WTC11 (cell line): ENCODE measurements at regions not wholly inside any gene's neighbourhood (a gene's known extent, or its start where the extent isn't known, plus 50 kb on each side); places are given as distances from the start of the nearest gene placed in this dataset.

ENCODE experiments used
- ATAC-seq: fragments of 200-7000 bp; cut with Tn5 transposase; 2 replicates; pipeline ENCODE4 v1.10.0; 2021; ENCODE audit warnings: mild to moderate bottlenecking, moderate library complexity
- CTCF ChIA-PET: fragments of 300-600 bp; sonication (Branson Sonifier 250); formaldehyde crosslinking; loops from one replicate; lab custom pipeline; 2021; ENCODE audit warnings: antibody characterized with exemption; lab: Charles Lee
- POLR2A ChIA-PET: fragments of 350-600 bp; sonication (Branson Sonifier 250); formaldehyde crosslinking; loops from one replicate; lab custom pipeline; 2021; ENCODE audit warnings: antibody characterized with exemption; lab: Charles Lee
- DNase-seq: peaks from one replicate; pipeline ENCODE4 v3.0.0; 2021; ENCODE audit warnings: low spot score
- H3K27ac Mint-ChIP-seq: 2 replicates; pipeline ENCODE4 v1.8.0; 2021; ENCODE audit warnings: mixed read lengths
- H3K27me3 Mint-ChIP-seq: 2 replicates; pipeline ENCODE4 v1.8.0; 2021; ENCODE audit warnings: low read depth, mild to moderate bottlenecking, moderate library complexity, mixed read lengths
- H3K36me3 Mint-ChIP-seq: 2 replicates; pipeline ENCODE4 v1.8.0; 2021; ENCODE audit warnings: mixed read lengths
- H3K4me1 Mint-ChIP-seq: 2 replicates; pipeline ENCODE4 v1.8.0; 2022; ENCODE audit warnings: mixed read lengths
- H3K4me3 Mint-ChIP-seq: 2 replicates; pipeline ENCODE4 v1.8.0; 2021; ENCODE audit warnings: mild to moderate bottlenecking, moderate library complexity, mixed read lengths
- H3K9me3 Mint-ChIP-seq: 2 replicates; pipeline ENCODE4 v1.8.0; 2021; ENCODE audit warnings: mixed read lengths
- CREB1 ChIP-seq: sonication (generic); formaldehyde crosslinking; IDR thresholded peaks from 2 replicates; pipeline ENCODE4 v1.8.0; 2023; ENCODE audit warnings: mild to moderate bottlenecking, missing genetic modification reagents
- ESRRA ChIP-seq: sonication (generic); formaldehyde crosslinking; IDR thresholded peaks from 2 replicates; pipeline ENCODE4 v1.8.1; 2022; ENCODE audit warnings: mild to moderate bottlenecking, missing genetic modification reagents, borderline replicate concordance
- FOXK1 ChIP-seq: sonication (generic); formaldehyde crosslinking; IDR thresholded peaks from 2 replicates; pipeline ENCODE4 v1.8.0; 2022; ENCODE audit warnings: mild to moderate bottlenecking, moderate library complexity, missing genetic modification reagents
- HMGA2 ChIP-seq: fragments of 250-450 bp; sonication (Bioruptor Pico); IDR thresholded peaks from 2 replicates; pipeline ENCODE4 v1.4.0; 2021; ENCODE audit warnings: mild to moderate bottlenecking, moderate library complexity
- MLX ChIP-seq: sonication (generic); formaldehyde crosslinking; IDR thresholded peaks from 2 replicates; pipeline ENCODE4 v1.8.1; 2023; ENCODE audit warnings: mild to moderate bottlenecking, missing genetic modification reagents, moderate library complexity
- NR1H2 ChIP-seq: sonication (generic); formaldehyde crosslinking; IDR thresholded peaks from 2 replicates; pipeline ENCODE4 v1.9.0; 2021; ENCODE audit warnings: mild to moderate bottlenecking, moderate library complexity, missing genetic modification reagents
- SP1 ChIP-seq: sonication (generic); formaldehyde crosslinking; conservative IDR thresholded peaks from 2 replicates; pipeline ENCODE4 v1.8.1; 2022; ENCODE audit warnings: missing genetic modification reagents
- ZBTB21 ChIP-seq: sonication (generic); formaldehyde crosslinking; IDR thresholded peaks from 2 replicates; pipeline ENCODE4 v1.8.1; 2023; ENCODE audit warnings: mild to moderate bottlenecking, missing genetic modification reagents, borderline replicate concordance
- ZNF263 ChIP-seq: sonication (generic); formaldehyde crosslinking; IDR thresholded peaks from 2 replicates; pipeline ENCODE4 v1.8.1; 2022; ENCODE audit warnings: low read depth, mild to moderate bottlenecking, moderate library complexity, missing genetic modification reagents
- TF ChIP-seq, protein P1 (sequence below): fragments of 250-450 bp; sonication (Bioruptor Pico); IDR thresholded peaks from 2 replicates; pipeline ENCODE4 v1.9.0; 2021; ENCODE audit warnings: mild to moderate bottlenecking
- TF ChIP-seq, protein P2 (sequence below): sonication (generic); formaldehyde crosslinking; IDR thresholded peaks from 2 replicates; pipeline ENCODE4 v1.8.1; 2022; ENCODE audit warnings: mild to moderate bottlenecking, moderate library complexity, missing genetic modification reagents
- TF ChIP-seq, protein P3 (sequence below): sonication (generic); formaldehyde crosslinking; IDR thresholded peaks from 2 replicates; pipeline ENCODE4 v1.8.0; 2022; ENCODE audit warnings: mild to moderate bottlenecking, missing genetic modification reagents

DNA sequence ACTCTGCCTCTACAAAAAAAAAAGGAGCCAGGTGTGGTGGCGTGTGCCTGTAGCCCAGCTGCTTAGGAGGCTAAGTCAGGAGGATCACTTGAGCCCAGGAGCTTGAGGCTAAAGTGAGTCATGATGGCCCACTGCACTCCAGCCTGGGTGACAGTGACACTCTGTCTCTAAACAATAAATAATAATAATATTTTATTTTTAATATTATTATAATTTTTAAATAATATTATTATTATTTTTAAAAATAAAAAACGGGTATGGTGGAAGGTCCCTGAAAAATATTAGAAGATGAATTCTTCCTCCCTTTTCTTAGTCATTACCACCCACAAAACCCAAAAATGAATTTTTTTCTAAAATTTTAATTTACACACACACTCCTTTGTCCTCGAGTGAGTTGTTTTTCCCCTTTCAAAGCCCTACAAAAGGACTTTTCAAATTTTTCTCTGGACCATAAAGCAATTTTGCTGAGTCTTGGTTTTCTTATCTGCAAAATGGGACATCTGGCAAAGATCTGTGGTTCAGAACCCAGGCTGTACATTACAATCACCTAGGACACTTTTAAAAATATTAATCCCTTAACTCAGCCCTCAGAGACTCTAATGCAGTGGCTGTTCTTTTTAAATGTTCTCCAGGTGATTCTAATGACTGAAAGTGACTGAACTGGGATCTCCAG, 174.0 kb upstream of the NEBL start:
- Mint-ChIP-seq H3K9me3 (no peaks in the 10 kb centered on the region), H3K4me1 (peaks cover 15% of the 10 kb centered on the region), H3K27me3 (no peaks in the 10 kb centered on the region), H3K4me3 (no peak overlapping the region), H3K36me3 (no peaks in the 10 kb centered on the region), H3K27ac (no peak overlapping the region)
- ATAC-seq (no peak), DNase-seq (no peak)
- ChIA-PET POLR2A (interaction anchor here (0.6 kb wide), 1 partner anchor 373 kb away, joined by 3 read pairs; no protein-coding TSS in a partner anchor), CTCF (no interaction called here)
- peak; percentile 94 for TF ChIP-seq HMGA2 (CRISPR knock-in tag)
- no peak for TF ChIP-seq MLX (CRISPR knock-in tag)

GRCh38 chr10:21069929-21070700, 173.0 kb upstream of the NEBL start:
- Mint-ChIP-seq H3K9me3 (no peaks in the 10 kb centered on the region), H3K27ac (no peak overlapping the region), H3K4me3 (no peak overlapping the region), H3K27me3 (no peaks in the 10 kb centered on the region; the same call in 1 of the 2 replicates), H3K36me3 (no peaks in the 10 kb centered on the region), H3K4me1 (peaks cover 15% of the 10 kb centered on the region)
- TF ChIP-seq ZBTB21 = no peak
- no peak for TF ChIP-seq CREB1 (CRISPR knock-in tag)
- TF ChIP-seq ZNF263 (CRISPR knock-in tag) = no peak
- TF ChIP-seq, protein P1, sequence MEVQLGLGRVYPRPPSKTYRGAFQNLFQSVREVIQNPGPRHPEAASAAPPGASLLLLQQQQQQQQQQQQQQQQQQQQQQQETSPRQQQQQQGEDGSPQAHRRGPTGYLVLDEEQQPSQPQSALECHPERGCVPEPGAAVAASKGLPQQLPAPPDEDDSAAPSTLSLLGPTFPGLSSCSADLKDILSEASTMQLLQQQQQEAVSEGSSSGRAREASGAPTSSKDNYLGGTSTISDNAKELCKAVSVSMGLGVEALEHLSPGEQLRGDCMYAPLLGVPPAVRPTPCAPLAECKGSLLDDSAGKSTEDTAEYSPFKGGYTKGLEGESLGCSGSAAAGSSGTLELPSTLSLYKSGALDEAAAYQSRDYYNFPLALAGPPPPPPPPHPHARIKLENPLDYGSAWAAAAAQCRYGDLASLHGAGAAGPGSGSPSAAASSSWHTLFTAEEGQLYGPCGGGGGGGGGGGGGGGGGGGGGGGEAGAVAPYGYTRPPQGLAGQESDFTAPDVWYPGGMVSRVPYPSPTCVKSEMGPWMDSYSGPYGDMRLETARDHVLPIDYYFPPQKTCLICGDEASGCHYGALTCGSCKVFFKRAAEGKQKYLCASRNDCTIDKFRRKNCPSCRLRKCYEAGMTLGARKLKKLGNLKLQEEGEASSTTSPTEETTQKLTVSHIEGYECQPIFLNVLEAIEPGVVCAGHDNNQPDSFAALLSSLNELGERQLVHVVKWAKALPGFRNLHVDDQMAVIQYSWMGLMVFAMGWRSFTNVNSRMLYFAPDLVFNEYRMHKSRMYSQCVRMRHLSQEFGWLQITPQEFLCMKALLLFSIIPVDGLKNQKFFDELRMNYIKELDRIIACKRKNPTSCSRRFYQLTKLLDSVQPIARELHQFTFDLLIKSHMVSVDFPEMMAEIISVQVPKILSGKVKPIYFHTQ (CRISPR knock-in tag) = no peak
- no peak for TF ChIP-seq SP1 (CRISPR knock-in tag)
- TF ChIP-seq, protein P2, sequence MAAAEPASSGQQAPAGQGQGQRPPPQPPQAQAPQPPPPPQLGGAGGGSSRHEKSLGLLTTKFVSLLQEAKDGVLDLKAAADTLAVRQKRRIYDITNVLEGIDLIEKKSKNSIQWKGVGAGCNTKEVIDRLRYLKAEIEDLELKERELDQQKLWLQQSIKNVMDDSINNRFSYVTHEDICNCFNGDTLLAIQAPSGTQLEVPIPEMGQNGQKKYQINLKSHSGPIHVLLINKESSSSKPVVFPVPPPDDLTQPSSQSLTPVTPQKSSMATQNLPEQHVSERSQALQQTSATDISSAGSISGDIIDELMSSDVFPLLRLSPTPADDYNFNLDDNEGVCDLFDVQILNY (CRISPR knock-in tag) = no peak
- TF ChIP-seq, protein P3, sequence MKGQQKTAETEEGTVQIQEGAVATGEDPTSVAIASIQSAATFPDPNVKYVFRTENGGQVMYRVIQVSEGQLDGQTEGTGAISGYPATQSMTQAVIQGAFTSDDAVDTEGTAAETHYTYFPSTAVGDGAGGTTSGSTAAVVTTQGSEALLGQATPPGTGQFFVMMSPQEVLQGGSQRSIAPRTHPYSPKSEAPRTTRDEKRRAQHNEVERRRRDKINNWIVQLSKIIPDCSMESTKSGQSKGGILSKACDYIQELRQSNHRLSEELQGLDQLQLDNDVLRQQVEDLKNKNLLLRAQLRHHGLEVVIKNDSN (CRISPR knock-in tag) = no peak
- TF ChIP-seq ESRRA (CRISPR knock-in tag) = no peak
- no peak for TF ChIP-seq FOXK1
- no peak for TF ChIP-seq NR1H2 (CRISPR knock-in tag)
- ATAC-seq = peak; percentile 85
- POLR2A ChIA-PET = no interaction called here
- no peak for DNase-seq
- CTCF ChIA-PET = no interaction called here

DNA sequence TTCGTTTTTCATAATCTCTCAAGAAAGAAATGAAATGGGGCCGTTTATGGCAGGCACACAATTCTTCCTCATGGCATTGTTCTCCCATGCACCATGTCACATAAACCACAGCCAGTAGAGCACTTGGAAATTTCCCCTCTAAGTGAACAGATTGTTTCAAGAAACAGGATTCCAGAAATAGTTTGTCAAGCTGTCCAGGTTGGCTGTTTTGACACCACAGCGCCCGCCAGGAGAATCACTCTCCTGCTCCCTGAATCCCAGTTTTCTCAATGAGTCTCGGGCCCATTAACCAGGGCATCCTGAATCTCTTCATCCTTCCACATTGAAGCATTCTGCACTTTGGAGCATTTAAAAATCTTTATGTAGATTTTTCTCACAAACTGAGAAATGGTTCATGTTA, 172.2 kb upstream of the NEBL start:
- TF ChIP-seq MLX (CRISPR knock-in tag) = no peak
- TF ChIP-seq ESRRA (CRISPR knock-in tag) = no peak
- Mint-ChIP-seq H3K9me3 (no peaks in the 10 kb centered on the region), H3K27me3 (no peaks in the 10 kb centered on the region; the same call in 1 of the 2 replicates), H3K4me1 (peaks cover 15% of the 10 kb centered on the region), H3K36me3 (no peaks in the 10 kb centered on the region), H3K27ac (no peak overlapping the region), H3K4me3 (no peak overlapping the region)
- no peak for DNase-seq
- ChIA-PET POLR2A (no interaction called here), CTCF (no interaction called here)
- no peak for ATAC-seq
